GM19468 (cell line): ENCODE measurements at regions not wholly inside any gene's neighbourhood (a gene's known extent, or its start where the extent isn't known, plus 50 kb on each side); places are given as distances from the start of the nearest gene placed in this dataset.

ENCODE experiments used
- ATAC-seq: cut with Tn5 transposase; IDR thresholded peaks from one replicate; pipeline ENCODE4 v1.9.1; 2021; ENCODE audit warnings: mild to moderate bottlenecking, moderate library complexity, moderate number of reproducible peaks; ENCODE audit not compliant: unreplicated experiment; ENCODE audit errors: extremely low read depth

- no peak for ATAC-seq
These were observed 320.3 kb downstream of the ACTL7B start for GRCh38 chr9:108535526-108535925.

- no peak for ATAC-seq
These were observed 321.0 kb downstream of the ACTL7B start for GRCh38 chr9:108534741-108535140.

GRCh38 chr9:108530141-108530540 lies 325.6 kb downstream of the ACTL7B start:
- ATAC-seq, result no peak

- no peak for ATAC-seq
These were observed 327.6 kb downstream of the ACTL7B start for GRCh38 chr9:108528231-108528630.

- no peak for ATAC-seq
These were observed 329.3 kb downstream of the ACTL7B start for GRCh38 chr9:108526518-108526917.

- ATAC-seq, result no peak
These were observed 330.6 kb downstream of the ACTL7B start for GRCh38 chr9:108525186-108525585.

- no peak for ATAC-seq
These were observed 334.7 kb downstream of the ACTL7B start for GRCh38 chr9:108521063-108521590.

GRCh38 chr9:108519437-108519836 lies 336.3 kb downstream of the ACTL7B start:
- no peak for ATAC-seq

- no peak for ATAC-seq
These were observed 338.0 kb downstream of the ACTL7B start for GRCh38 chr9:108517651-108518365.

GRCh38 chr9:108516391-108516790 lies 339.4 kb downstream of the ACTL7B start:
- ATAC-seq, result no peak

GRCh38 chr9:108515856-108516255 lies 339.9 kb downstream of the ACTL7B start:
- no peak for ATAC-seq

- no peak for ATAC-seq
These were observed 343.2 kb downstream of the ACTL7B start for GRCh38 chr9:108512426-108513173.

GRCh38 chr9:108511307-108511706 lies 344.5 kb downstream of the ACTL7B start:
- no peak for ATAC-seq

- ATAC-seq, result no peak
These were observed 358.9 kb downstream of the ACTL7B start for GRCh38 chr9:108496846-108497245.

GRCh38 chr9:108489567-108489966 lies 366.2 kb downstream of the ACTL7B start:
- no peak for ATAC-seq

GRCh38 chr9:108486831-108487230 lies 369.0 kb downstream of the ACTL7B start:
- ATAC-seq, result no peak

- no peak for ATAC-seq
These were observed 371.3 kb downstream of the ACTL7B start for GRCh38 chr9:108484468-108484867.

GRCh38 chr9:108483676-108484075 lies 372.1 kb downstream of the ACTL7B start:
- no peak for ATAC-seq

GRCh38 chr9:108479989-108480652 lies 375.7 kb downstream of the ACTL7B start:
- ATAC-seq, result no peak

- peak; percentile 28 for ATAC-seq
These were observed 377.1 kb downstream of the ACTL7B start for GRCh38 chr9:108478431-108479332.
